ENCODE measurements at regions not wholly inside any gene's neighbourhood (a gene's known extent, or its start where the extent isn't known, plus 50 kb on each side); places are given as distances from the start of the nearest gene placed in this dataset.
A peak's percentile ranks its signal among the peaks of the same experiment; 100 is the strongest.

- Histone ChIP-seq H3K4me1 (ENCODE audit: insufficient read depth, low read length) (no peaks in the 10 kb centered on the region), H3K27me3 (ENCODE audit: control insufficient read depth in 1 of 2, insufficient read depth in 2 of 2, low read length in 2 of 2) (no peaks in the 10 kb centered on the region), H3K4me3 (ENCODE audit: low read length) (no peak overlapping the region), H3K9me3 (ENCODE audit: control insufficient read depth in 1 of 2, insufficient read depth in 1 of 2, low read length in 2 of 2) (no peaks in the 10 kb centered on the region), H3K27ac (ENCODE audit: low read depth in 1 of 2, low read length in 2 of 2) (no peak overlapping the region), H3K36me3 (ENCODE audit: insufficient read depth, low read length) (no peaks in the 10 kb centered on the region)
- POLR2A ChIA-PET: interaction anchor here (1.2 to 1.5 kb wide), 2 partner anchors 15 to 34 kb away, joined by 3 to 4 read pairs; no protein-coding TSS in a partner anchor
- intact Hi-C loops (cut with DNase I, micrococcal nuclease): no loop called here
- Mint-ChIP-seq H3K4me1 (ENCODE audit: low read depth) (peaks cover 70% of the 10 kb centered on the region), H3K9me3 (no peaks in the 10 kb centered on the region), H3K27me3 (no peaks in the 10 kb centered on the region), H3K27ac (peak overlapping the region; percentile 31), H3K4me3 (no peak overlapping the region), H3K36me3 (ENCODE audit: low read depth) (no peaks in the 10 kb centered on the region)
- no peak for ATAC-seq (ENCODE audit: poor library complexity)
- CTCF ChIA-PET: no interaction called here
- no peak for DNase-seq
- TF ChIP-seq CTCF (IDR thresholded peaks at IDR 0.05): no peak
These were observed 349.4 kb upstream of the SATB1 start for GRCh38 chr3:18774319-18775088.

GRCh38 chr3:18772699-18773305, 347.7 kb upstream of the SATB1 start:
- intact Hi-C loops (cut with DNase I, micrococcal nuclease): no loop called here

GRCh38 chr3:18771931-18772330, 346.8 kb upstream of the SATB1 start:
- Mint-ChIP-seq H3K4me3 (no peak overlapping the region), H3K27ac (no peak overlapping the region), H3K9me3 (no peaks in the 10 kb centered on the region), H3K27me3 (no peaks in the 10 kb centered on the region), H3K36me3 (ENCODE audit: low read depth) (no peaks in the 10 kb centered on the region), H3K4me1 (ENCODE audit: low read depth) (peaks cover 60% of the 10 kb centered on the region)
- ChIA-PET CTCF (no interaction called here), POLR2A (interaction anchor here (1.0 to 1.6 kb wide), 2 partner anchors 9 to 369 kb away, joined by 3 to 5 read pairs; no protein-coding TSS in a partner anchor)
- H3K9me3 ChIP-seq (ENCODE audit: control insufficient read depth in 1 of 2, insufficient read depth in 1 of 2, low read length in 2 of 2): no peaks in the 10 kb centered on the region
- TF ChIP-seq CTCF (IDR thresholded peaks at IDR 0.05): no peak
- H3K36me3 ChIP-seq (ENCODE audit: insufficient read depth, low read length): no peaks in the 10 kb centered on the region
- H3K4me3 ChIP-seq (ENCODE audit: low read length): no peak overlapping the region
- DNase-seq (no peak), ATAC-seq (ENCODE audit: poor library complexity) (no peak)
- no peak overlapping the region for H3K27ac ChIP-seq (ENCODE audit: low read depth in 1 of 2, low read length in 2 of 2)
- intact Hi-C loops (cut with DNase I, micrococcal nuclease): no loop called here
- H3K4me1 ChIP-seq (ENCODE audit: insufficient read depth, low read length): no peaks in the 10 kb centered on the region
- H3K27me3 ChIP-seq (ENCODE audit: control insufficient read depth in 1 of 2, insufficient read depth in 2 of 2, low read length in 2 of 2): no peaks in the 10 kb centered on the region

More at GRCh38 chr3:18772699-18773305, 347.7 kb upstream of the SATB1 start:
- ATAC-seq (ENCODE audit: poor library complexity) (no peak), DNase-seq (no peak)
- no peak overlapping the region for H3K27ac ChIP-seq (ENCODE audit: low read depth in 1 of 2, low read length in 2 of 2)
- no peaks in the 10 kb centered on the region for H3K4me1 ChIP-seq (ENCODE audit: insufficient read depth, low read length)
- CTCF ChIA-PET: no interaction called here
- H3K9me3 ChIP-seq (ENCODE audit: control insufficient read depth in 1 of 2, insufficient read depth in 1 of 2, low read length in 2 of 2): no peaks in the 10 kb centered on the region
- POLR2A ChIA-PET: interaction anchor here (1.5 to 1.6 kb wide), 2 partner anchors 13 to 370 kb away, joined by 3 to 5 read pairs; no protein-coding TSS in a partner anchor
- Mint-ChIP-seq H3K27ac (no peak overlapping the region), H3K27me3 (no peaks in the 10 kb centered on the region), H3K9me3 (no peaks in the 10 kb centered on the region), H3K4me3 (no peak overlapping the region), H3K36me3 (ENCODE audit: low read depth) (no peaks in the 10 kb centered on the region), H3K4me1 (ENCODE audit: low read depth) (peaks cover 56% of the 10 kb centered on the region)
- H3K36me3 ChIP-seq (ENCODE audit: insufficient read depth, low read length): no peaks in the 10 kb centered on the region
- no peaks in the 10 kb centered on the region for H3K27me3 ChIP-seq (ENCODE audit: control insufficient read depth in 1 of 2, insufficient read depth in 2 of 2, low read length in 2 of 2)
- no peak for TF ChIP-seq CTCF (IDR thresholded peaks at IDR 0.05)
- no peak overlapping the region for H3K4me3 ChIP-seq (ENCODE audit: low read length)

Measured in CD4-positive, alpha-beta T cell (primary cell).